HCT116 (cell line): ENCODE measurements at regions not wholly inside any gene's neighbourhood (a gene's known extent, or its start where the extent isn't known, plus 50 kb on each side); places are given as distances from the start of the nearest gene placed in this dataset.

Source experiments
- ATAC-seq: fragments of 200-7000 bp; cut with Tn5 transposase; 2 replicates; pipeline ENCODE4 v1.9.1; 2020; ENCODE audit warnings: mild to moderate bottlenecking, moderate library complexity
- BruUV-seq: library from RNA; stranded (reverse); fragments of 400-500 nt; replicated peaks from 2 replicates; lab custom pipeline; 2021; lab: Mats Ljungman, UMichigan
- CTCF ChIA-PET: fragments of 300-600 bp; sonication (Branson Sonifier 250); formaldehyde crosslinking; loops from one replicate; lab custom pipeline; 2021; ENCODE audit warnings: antibody characterized with exemption; lab: Charles Lee
- POLR2A ChIA-PET: fragments of 300-600, 350-600 bp; sonication (Branson Sonifier 250); formaldehyde crosslinking; loops from one replicate; lab custom pipeline; 2021; ENCODE audit warnings: antibody characterized with exemption; lab: Charles Lee
- RAD21 ChIA-PET, 2 experiments: fragments of 300-600 bp; sonication (Branson Sonifier 250); formaldehyde crosslinking; loops; one replicate each; lab custom pipeline; 2023; ENCODE audit warnings: low total read pairs in 2 of 2; ENCODE audit not compliant: uncharacterized antibody in 2 of 2, unreplicated experiment in 2 of 2, low non-redundant PET in 1 of 2; lab: Charles Lee
- DNase-seq: peaks from one replicate; pipeline ENCODE4 v3.0.0-alpha.2; 2010; ENCODE audit warnings: low read depth, low spot score
- H2AFZ ChIP-seq: fragments of 200-600 bp; shearing (Covaris generic), sonication (generic); 2 replicates; pipeline ENCODE4 v1.6.1; 2017; ENCODE audit warnings: low read depth, mixed run types, mixed read lengths, antibody characterized with exemption, low read length; ENCODE audit not compliant: poor library complexity, severe bottlenecking
- H3K27ac ChIP-seq: 2 replicates; pipeline ENCODE4 v1.5.1; 2012; ENCODE audit warnings: low read depth, low read length
- H3K27me3 ChIP-seq: fragments of 200-600 bp; sonication (generic); 2 replicates; pipeline ENCODE4 v1.6.1; 2016; ENCODE audit warnings: mixed run types, low read length, mixed read lengths; ENCODE audit not compliant: insufficient read depth
- H3K36me3 ChIP-seq, 2 experiments: fragments of 200-500 bp in 1 of 2; fragments of 200-600 bp in 1 of 2; sonication (Bioruptor generic) in 1 of 2; sonication (generic) in 1 of 2; 2 replicates each; pipeline versions ENCODE4 v1.5.1 to v1.6.1; 2014 to 2016; ENCODE audit warnings: low read length in 2 of 2, inconsistent platforms in 1 of 2, mixed read lengths in 1 of 2, mixed run types in 1 of 2; ENCODE audit not compliant: insufficient read depth in 2 of 2, control insufficient read depth in 1 of 2
- H3K4me1 ChIP-seq, 2 experiments: fragments of 200-600 bp in 1 of 2; sonication (generic) in 1 of 2; 2 replicates each; pipeline versions ENCODE4 v1.5.1 to v1.6.1; 2012 to 2017; ENCODE audit warnings: low read length in 2 of 2, inconsistent platforms in 1 of 2, mild to moderate bottlenecking in 1 of 2, mixed read lengths in 1 of 2, mixed run types in 1 of 2, moderate library complexity in 1 of 2; ENCODE audit not compliant: insufficient read depth in 2 of 2, control insufficient read depth in 1 of 2
- H3K4me2 ChIP-seq: fragments of 200-600 bp; sonication (generic); 2 replicates; pipeline ENCODE4 v1.6.1; 2017; ENCODE audit warnings: mixed run types, low read length, mixed read lengths
- H3K4me3 ChIP-seq, 2 experiments: fragments of 200-600 bp in 1 of 2; sonication (generic) in 1 of 2; replicated peaks in 1 of 2; 2 replicates each; pipeline ENCODE4 v1.5.1; 2011 to 2016; ENCODE audit warnings: low read length in 2 of 2, control low read depth in 1 of 2, low read depth in 1 of 2, mild to moderate bottlenecking in 1 of 2, mixed read lengths in 1 of 2, mixed run types in 1 of 2
- H3K79me2 ChIP-seq: fragments of 200-600 bp; sonication (generic); 2 replicates; pipeline ENCODE4 v1.6.1; 2017; ENCODE audit warnings: mild to moderate bottlenecking, mixed run types, low read length, moderate library complexity, mixed read lengths; ENCODE audit not compliant: insufficient read depth
- H3K9ac ChIP-seq: fragments of 200-600 bp; sonication (generic); 2 replicates; pipeline ENCODE4 v1.6.1; 2016; ENCODE audit warnings: low read length, mixed read lengths
- H3K9me2 ChIP-seq: fragments of 200-600 bp; sonication (generic), shearing (Covaris generic); 2 replicates; pipeline ENCODE4 v1.6.1; 2017; ENCODE audit warnings: mixed run types, mild to moderate bottlenecking, moderate library complexity; ENCODE audit not compliant: insufficient read depth
- H3K9me3 ChIP-seq, 2 experiments: fragments of 200-500 bp in 1 of 2; fragments of 200-600 bp in 1 of 2; sonication (Bioruptor generic) in 1 of 2; sonication (generic) in 1 of 2; 2 replicates each; pipeline ENCODE4 v1.6.1; 2014 to 2017; ENCODE audit warnings: low read length in 2 of 2, mixed read lengths in 2 of 2, inconsistent platforms in 1 of 2, low read depth in 1 of 2, mild to moderate bottlenecking in 1 of 2, mixed run types in 1 of 2, moderate library complexity in 1 of 2; ENCODE audit not compliant: control insufficient read depth in 1 of 2, insufficient read depth in 1 of 2
- H4K20me1 ChIP-seq: fragments of 200-600 bp; sonication (generic), shearing (Covaris generic); 2 replicates; pipeline ENCODE4 v1.6.1; 2017; ENCODE audit warnings: mixed run types, mild to moderate bottlenecking, moderate library complexity; ENCODE audit not compliant: insufficient read depth
- CEBPB ChIP-seq: IDR thresholded peaks from 2 replicates; pipeline ENCODE4 v1.6.1; 2012; ENCODE audit warnings: low read depth
- CTCF ChIP-seq, 3 experiments: fragments of 200-600 bp in 1 of 3; sonication (generic) in 1 of 3; IDR thresholded peaks in 2 of 3; conservative IDR thresholded peaks in 1 of 3; 2 replicates each; pipeline ENCODE4 v1.5.1; 2012 to 2017; ENCODE audit warnings: low read depth in 2 of 3, low read length in 2 of 3, antibody characterized with exemption in 1 of 3, borderline replicate concordance in 1 of 3, control low read depth in 1 of 3, mild to moderate bottlenecking in 1 of 3, mixed read lengths in 1 of 3, mixed run types in 1 of 3, moderate library complexity in 1 of 3; ENCODE audit not compliant: insufficient read depth in 1 of 3
- EGR1 ChIP-seq: IDR thresholded peaks from 2 replicates; pipeline ENCODE4 v1.6.1; 2012; ENCODE audit warnings: low read depth
- EZH2phosphoT487 ChIP-seq: fragments of 200-600 bp; IDR thresholded peaks from 2 replicates; pipeline ENCODE4 v1.6.1; 2018; ENCODE audit warnings: antibody characterized with exemption, borderline replicate concordance
- FOSL1 ChIP-seq: IDR thresholded peaks from 2 replicates; pipeline ENCODE4 v1.6.1; 2012; ENCODE audit warnings: low read depth
- MAX ChIP-seq: IDR thresholded peaks from 2 replicates; pipeline ENCODE4 v1.6.1; 2012
- POLR2A ChIP-seq: IDR thresholded peaks from 2 replicates; pipeline ENCODE4 v1.7.0; 2011; ENCODE audit warnings: borderline replicate concordance; ENCODE audit not compliant: insufficient read depth, insufficient read length; ENCODE audit errors: extremely low read depth
- RAD21 ChIP-seq: IDR thresholded peaks from 2 replicates; pipeline ENCODE4 v1.6.1; 2012; ENCODE audit warnings: low read depth, mild to moderate bottlenecking
- YY1 ChIP-seq: IDR thresholded peaks from 2 replicates; pipeline ENCODE4 v1.6.1; 2011; ENCODE audit warnings: low read length, low read depth, moderate library complexity, mild to moderate bottlenecking; ENCODE audit not compliant: insufficient replicate concordance; ENCODE audit errors: extremely low read depth
- ZFX ChIP-seq: fragments of 450-650 bp; IDR thresholded peaks from 2 replicates; pipeline ENCODE4 v1.6.1; 2017
- ZNF274 ChIP-seq: fragments of 200-500 bp; sonication (Bioruptor generic); IDR thresholded peaks from 2 replicates; pipeline ENCODE4 v1.6.1; 2014; ENCODE audit warnings: mild to moderate bottlenecking, low read depth, low read length, inconsistent platforms
- intact Hi-C: fragments of 100-400 bp; cut with micrococcal nuclease; formaldehyde crosslinking; loops from 2 replicates; pipeline ENCODE4 v1.10.0; 2022
- TF ChIP-seq, protein P1 (sequence below): IDR thresholded peaks from 2 replicates; pipeline ENCODE4 v1.6.1; 2012; ENCODE audit warnings: low read depth

GRCh38 chr2:217156801-217157200 is 296.9 kb upstream of the TNP1 start:
- Histone ChIP-seq H3K4me2 (no peak overlapping the region), H2AFZ (no peak overlapping the region), H3K9me2 (no peaks in the 10 kb centered on the region), H3K36me3 (no peaks in the 10 kb centered on the region), H3K27ac (no peak overlapping the region), H3K9ac (no peak overlapping the region), H3K27me3 (peaks cover 62% of the 10 kb centered on the region), H3K4me3 (no peak overlapping the region), H3K9me3 (no peaks in the 10 kb centered on the region), H3K79me2 (no peaks in the 10 kb centered on the region), H4K20me1 (no peaks in the 10 kb centered on the region), H3K4me1 (peaks cover 0 to 5% of the 10 kb centered on the region in 2 experiments; a peak in 2 of 4 replicates)
- no TSS peak for BruUV-seq
- ChIA-PET RAD21 (no interaction called here), POLR2A (no interaction called here), CTCF (interaction anchor here (1.9 kb wide), 1 partner anchor 10 kb away, joined by 5 read pairs; no protein-coding TSS in a partner anchor)
- intact Hi-C loops = no loop called here
- ATAC-seq (no peak), DNase-seq (no peak)
- no peak for TF ChIP-seq CEBPB
- TF ChIP-seq RAD21 = no peak
- no peak for TF ChIP-seq MAX
- TF ChIP-seq EGR1 = no peak

DNA sequence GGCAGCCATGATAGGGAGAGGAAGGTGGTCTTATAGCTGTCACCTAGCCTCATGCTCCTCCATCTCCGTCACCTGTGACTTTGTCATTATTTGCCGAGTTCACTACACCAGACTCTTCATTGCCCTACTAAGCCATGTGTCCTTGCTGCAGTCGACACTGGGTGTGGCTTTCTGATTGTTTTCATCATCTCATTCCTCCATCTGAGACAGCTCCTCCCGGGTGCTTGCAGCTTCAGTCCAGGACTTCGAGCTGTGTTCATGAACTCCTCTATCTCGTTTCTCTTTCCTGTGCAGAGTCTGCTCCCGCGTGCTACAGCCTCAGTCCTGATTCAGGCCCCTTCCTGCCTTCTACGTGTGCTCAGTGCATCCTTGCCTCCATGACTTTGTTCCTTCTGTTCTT is 295.1 kb upstream of the TNP1 start:
- Histone ChIP-seq H3K4me2 (no peak overlapping the region), H3K4me3 (no peak overlapping the region), H3K4me1 (no peaks in the 10 kb centered on the region), H3K9ac (no peak overlapping the region), H3K27me3 (peaks cover 62% of the 10 kb centered on the region), H3K36me3 (no peaks in the 10 kb centered on the region), H4K20me1 (no peaks in the 10 kb centered on the region), H3K27ac (no peak overlapping the region), H3K9me3 (no peaks in the 10 kb centered on the region), H3K9me2 (no peaks in the 10 kb centered on the region), H3K79me2 (no peaks in the 10 kb centered on the region), H2AFZ (no peak overlapping the region)
- BruUV-seq = no TSS peak
- TF ChIP-seq CEBPB = no peak
- TF ChIP-seq POLR2A = no peak
- TF ChIP-seq FOSL1 = no peak
- TF ChIP-seq ZFX = no peak
- TF ChIP-seq ZNF274 = no peak
- TF ChIP-seq CTCF (IDR thresholded peaks at IDR 0.05 in 2 of 3, conservative IDR thresholded peaks at IDR 0.05 in 1 of 3; ENCODE audit: borderline replicate concordance in 1 of 3, insufficient read depth in 1 of 3, low read depth in 2 of 3, low read length in 2 of 3) = no peak
- TF ChIP-seq EZH2phosphoT487 = no peak
- no peak for TF ChIP-seq YY1
- TF ChIP-seq, protein P1, sequence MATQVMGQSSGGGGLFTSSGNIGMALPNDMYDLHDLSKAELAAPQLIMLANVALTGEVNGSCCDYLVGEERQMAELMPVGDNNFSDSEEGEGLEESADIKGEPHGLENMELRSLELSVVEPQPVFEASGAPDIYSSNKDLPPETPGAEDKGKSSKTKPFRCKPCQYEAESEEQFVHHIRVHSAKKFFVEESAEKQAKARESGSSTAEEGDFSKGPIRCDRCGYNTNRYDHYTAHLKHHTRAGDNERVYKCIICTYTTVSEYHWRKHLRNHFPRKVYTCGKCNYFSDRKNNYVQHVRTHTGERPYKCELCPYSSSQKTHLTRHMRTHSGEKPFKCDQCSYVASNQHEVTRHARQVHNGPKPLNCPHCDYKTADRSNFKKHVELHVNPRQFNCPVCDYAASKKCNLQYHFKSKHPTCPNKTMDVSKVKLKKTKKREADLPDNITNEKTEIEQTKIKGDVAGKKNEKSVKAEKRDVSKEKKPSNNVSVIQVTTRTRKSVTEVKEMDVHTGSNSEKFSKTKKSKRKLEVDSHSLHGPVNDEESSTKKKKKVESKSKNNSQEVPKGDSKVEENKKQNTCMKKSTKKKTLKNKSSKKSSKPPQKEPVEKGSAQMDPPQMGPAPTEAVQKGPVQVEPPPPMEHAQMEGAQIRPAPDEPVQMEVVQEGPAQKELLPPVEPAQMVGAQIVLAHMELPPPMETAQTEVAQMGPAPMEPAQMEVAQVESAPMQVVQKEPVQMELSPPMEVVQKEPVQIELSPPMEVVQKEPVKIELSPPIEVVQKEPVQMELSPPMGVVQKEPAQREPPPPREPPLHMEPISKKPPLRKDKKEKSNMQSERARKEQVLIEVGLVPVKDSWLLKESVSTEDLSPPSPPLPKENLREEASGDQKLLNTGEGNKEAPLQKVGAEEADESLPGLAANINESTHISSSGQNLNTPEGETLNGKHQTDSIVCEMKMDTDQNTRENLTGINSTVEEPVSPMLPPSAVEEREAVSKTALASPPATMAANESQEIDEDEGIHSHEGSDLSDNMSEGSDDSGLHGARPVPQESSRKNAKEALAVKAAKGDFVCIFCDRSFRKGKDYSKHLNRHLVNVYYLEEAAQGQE = no peak
- ChIA-PET CTCF (interaction anchor here (1.9 kb wide), 1 partner anchor 12 kb away, joined by 5 read pairs; no protein-coding TSS in a partner anchor), POLR2A (no interaction called here), RAD21 (no interaction called here)
- intact Hi-C loops = no loop called here
- ATAC-seq (no peak), DNase-seq (no peak)
